ENCODE measurements at regions not wholly inside any gene's neighbourhood (a gene's known extent, or its start where the extent isn't known, plus 50 kb on each side); places are given as distances from the start of the nearest gene placed in this dataset.

DNA sequence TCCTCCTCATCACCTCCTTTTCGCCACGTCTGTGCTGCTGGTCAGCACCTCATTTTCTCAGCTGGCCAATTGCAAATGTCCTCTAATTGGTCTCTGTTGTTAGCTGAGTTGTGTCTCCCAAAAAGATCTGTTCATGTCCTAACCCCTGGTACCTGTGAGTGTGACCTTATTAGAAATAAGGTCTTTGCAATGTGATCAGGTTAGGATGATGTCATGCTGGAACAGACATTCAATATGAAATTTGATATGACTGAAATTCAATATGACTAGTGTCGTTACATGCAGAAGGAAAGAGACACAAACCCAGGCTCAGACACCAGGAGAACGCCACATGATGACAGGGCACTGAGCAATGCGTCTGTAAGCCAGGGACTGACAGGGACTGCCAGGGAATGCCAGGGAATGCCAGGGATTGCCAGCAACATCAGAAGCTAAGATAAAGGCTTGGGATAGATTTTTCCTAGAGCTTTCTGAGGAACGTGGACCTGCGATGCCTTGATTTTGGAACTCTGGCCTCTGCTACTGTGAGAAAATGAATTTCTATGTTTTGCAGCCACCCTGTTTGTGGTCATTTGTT is 77.5 kb upstream of the CXCL12 start:
- WGBS, 2 donors, result 80% methylated on average over 7 of the region's 7 CpGs

DNA sequence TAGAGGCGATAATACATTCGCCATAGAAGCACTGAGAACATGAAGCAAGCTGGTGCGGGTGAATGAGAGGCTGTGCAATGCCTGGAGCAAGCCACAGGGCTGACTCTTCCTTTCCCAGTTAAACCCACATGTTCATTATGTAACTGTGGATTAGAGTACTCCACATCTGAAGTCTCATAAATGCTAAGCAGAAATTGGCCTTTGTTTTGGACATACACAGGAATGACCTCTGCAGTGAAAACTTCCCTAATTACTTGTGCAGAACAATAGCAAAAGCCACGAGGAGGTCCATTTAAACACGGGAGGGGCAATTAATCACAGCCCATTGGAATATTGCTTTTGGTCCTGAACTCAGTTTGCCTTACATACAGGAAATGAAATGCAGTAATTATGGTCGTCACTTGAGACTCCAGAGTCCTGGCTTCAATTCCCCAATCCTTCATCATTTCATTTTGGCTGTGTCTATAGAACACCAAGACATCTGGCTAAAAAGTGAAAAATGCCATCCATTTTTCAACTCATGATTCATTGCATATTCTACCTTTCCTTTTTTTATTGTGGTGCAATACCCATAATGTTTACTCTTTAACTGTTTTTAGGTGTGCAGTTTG is 78.7 kb upstream of the CXCL12 start:
- DNase-seq, result peak in 1 of 3 donors; percentile 9
- Histone ChIP-seq H3K27me3 (ENCODE audit: control insufficient read depth in 3 of 3, insufficient read depth in 3 of 3, low read length in 2 of 3) (no peaks in the 10 kb centered on the region), H3K36me3 (ENCODE audit: control insufficient read depth in 4 of 4, insufficient read depth in 4 of 4, low read length in 4 of 4) (no peaks in the 10 kb centered on the region), H3K9me3 (ENCODE audit: control insufficient read depth in 4 of 4, insufficient read depth in 3 of 4, low read length in 3 of 4) (peaks cover 0 to 6% (median 0%) of the 10 kb centered on the region in 4 donors), H3K9ac (ENCODE audit: insufficient read depth in 1 of 2, low read length in 2 of 2) (no peak overlapping the region), H3K4me3 (no peak overlapping the region), H3K4me1 (ENCODE audit: control insufficient read depth in 5 of 5, insufficient read depth in 5 of 5, low read length in 5 of 5) (peaks cover 0 to 31% (median 5%) of the 10 kb centered on the region in 5 donors), H3K27ac (ENCODE audit: low read depth in 1 of 2, low read length in 1 of 2) (no peak overlapping the region)
- TF ChIP-seq, protein P1, sequence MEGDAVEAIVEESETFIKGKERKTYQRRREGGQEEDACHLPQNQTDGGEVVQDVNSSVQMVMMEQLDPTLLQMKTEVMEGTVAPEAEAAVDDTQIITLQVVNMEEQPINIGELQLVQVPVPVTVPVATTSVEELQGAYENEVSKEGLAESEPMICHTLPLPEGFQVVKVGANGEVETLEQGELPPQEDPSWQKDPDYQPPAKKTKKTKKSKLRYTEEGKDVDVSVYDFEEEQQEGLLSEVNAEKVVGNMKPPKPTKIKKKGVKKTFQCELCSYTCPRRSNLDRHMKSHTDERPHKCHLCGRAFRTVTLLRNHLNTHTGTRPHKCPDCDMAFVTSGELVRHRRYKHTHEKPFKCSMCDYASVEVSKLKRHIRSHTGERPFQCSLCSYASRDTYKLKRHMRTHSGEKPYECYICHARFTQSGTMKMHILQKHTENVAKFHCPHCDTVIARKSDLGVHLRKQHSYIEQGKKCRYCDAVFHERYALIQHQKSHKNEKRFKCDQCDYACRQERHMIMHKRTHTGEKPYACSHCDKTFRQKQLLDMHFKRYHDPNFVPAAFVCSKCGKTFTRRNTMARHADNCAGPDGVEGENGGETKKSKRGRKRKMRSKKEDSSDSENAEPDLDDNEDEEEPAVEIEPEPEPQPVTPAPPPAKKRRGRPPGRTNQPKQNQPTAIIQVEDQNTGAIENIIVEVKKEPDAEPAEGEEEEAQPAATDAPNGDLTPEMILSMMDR (IDR thresholded peaks at IDR 0.05; ENCODE audit: control extremely low read depth, extremely low read depth), result no peak
- 61 to 63% methylated on average over 6 of the region's 6 CpGs for WGBS, 2 donors
- no peak for ATAC-seq (ENCODE audit: insufficient read depth, low FRiP score)

More for the DNA sequence above, 77.5 kb upstream of the CXCL12 start:
- DNase-seq, result no peak
- peaks cover 0 to 33% (median 5%) of the 10 kb centered on the region in 5 donors for H3K4me1 ChIP-seq (ENCODE audit: control insufficient read depth in 5 of 5, insufficient read depth in 5 of 5, low read length in 5 of 5)
- no peak overlapping the region for H3K9ac ChIP-seq (ENCODE audit: insufficient read depth in 1 of 2, low read length in 2 of 2)
- TF ChIP-seq, protein P1 (IDR thresholded peaks at IDR 0.05; ENCODE audit: control extremely low read depth, extremely low read depth), result no peak
- H3K27ac ChIP-seq (ENCODE audit: low read depth in 1 of 2, low read length in 1 of 2), result no peak overlapping the region
- H3K4me3 ChIP-seq, result no peak overlapping the region
- no peak for ATAC-seq (ENCODE audit: insufficient read depth, low FRiP score)
- H3K36me3 ChIP-seq (ENCODE audit: control insufficient read depth in 4 of 4, insufficient read depth in 4 of 4, low read length in 4 of 4), result no peaks in the 10 kb centered on the region
- peaks cover 0 to 5% (median 0%) of the 10 kb centered on the region in 4 donors for H3K9me3 ChIP-seq (ENCODE audit: control insufficient read depth in 4 of 4, insufficient read depth in 3 of 4, low read length in 3 of 4)
- H3K27me3 ChIP-seq (ENCODE audit: control insufficient read depth in 3 of 3, insufficient read depth in 3 of 3, low read length in 2 of 3), result no peaks in the 10 kb centered on the region

DNA sequence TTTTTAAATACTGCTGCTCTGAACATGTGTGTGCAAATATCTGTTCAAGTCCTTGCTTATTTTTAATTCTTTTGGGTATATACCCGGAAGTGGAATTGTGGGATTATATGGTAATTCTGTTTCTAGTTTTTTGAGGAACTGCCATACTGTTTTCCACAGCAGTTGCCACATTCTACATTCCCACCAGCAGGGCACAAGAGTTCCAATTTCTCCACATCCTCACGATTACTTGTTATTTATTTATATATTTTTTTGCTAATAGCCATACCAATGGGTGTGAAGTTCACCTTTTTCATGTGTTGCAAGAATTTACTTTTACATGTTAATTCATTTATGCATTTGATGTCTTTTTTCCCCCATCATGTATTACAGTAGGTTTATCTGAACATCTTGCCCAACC is 79.6 kb upstream of the CXCL12 start:
- TF ChIP-seq, protein P1 (IDR thresholded peaks at IDR 0.05; ENCODE audit: control extremely low read depth, extremely low read depth), result no peak
- Histone ChIP-seq H3K9me3 (ENCODE audit: control insufficient read depth in 4 of 4, insufficient read depth in 3 of 4, low read length in 3 of 4) (peaks cover 0 to 4% (median 0%) of the 10 kb centered on the region in 4 donors), H3K27ac (ENCODE audit: low read depth in 1 of 2, low read length in 1 of 2) (no peak overlapping the region), H3K4me3 (no peak overlapping the region), H3K4me1 (ENCODE audit: control insufficient read depth in 5 of 5, insufficient read depth in 5 of 5, low read length in 5 of 5) (peaks cover 0 to 22% (median 5%) of the 10 kb centered on the region in 5 donors), H3K27me3 (ENCODE audit: control insufficient read depth in 3 of 3, insufficient read depth in 3 of 3, low read length in 2 of 3) (no peaks in the 10 kb centered on the region), H3K36me3 (ENCODE audit: control insufficient read depth in 4 of 4, insufficient read depth in 4 of 4, low read length in 4 of 4) (no peaks in the 10 kb centered on the region), H3K9ac (ENCODE audit: insufficient read depth in 1 of 2, low read length in 2 of 2) (no peak overlapping the region)
- DNase-seq (no peak), ATAC-seq (ENCODE audit: insufficient read depth, low FRiP score) (no peak)
- 39 to 40% methylated on average over 2 of the region's 2 CpGs for WGBS, 2 donors
